Psoas muscle (tissue), 7 donors: ENCODE measurements at regions not wholly inside any gene's neighbourhood (a gene's known extent, or its start where the extent isn't known, plus 50 kb on each side); places are given as distances from the start of the nearest gene placed in this dataset.

Experiments
- ATAC-seq, 4 donors: fragments of 200-7000 bp; cut with Tn5 transposase; one replicate each; pipeline ENCODE4 v1.9.1; 2020; ENCODE audit warnings: moderate library complexity in 3 of 4, mild to moderate bottlenecking in 2 of 4
- DNase-seq, 2 donors: peaks; one replicate each; pipeline ENCODE4 v3.0.0-alpha.2; 2020
- H3K27ac ChIP-seq: fragments of 200-600 bp; one replicate; pipeline ENCODE4 v1.8.0; 2022
- H3K27me3 ChIP-seq, 3 donors: fragments of 200-600 bp in 1 of 3; one replicate each; pipeline versions ENCODE4 v1.6.1 to v1.8.0; 2013 to 2022; ENCODE audit warnings: low read length in 2 of 3, mild to moderate bottlenecking in 2 of 3, moderate library complexity in 1 of 3; ENCODE audit not compliant: insufficient read depth in 3 of 3
- H3K36me3 ChIP-seq, 2 donors: fragments of 200-600 bp in 1 of 2; one replicate each; pipeline versions ENCODE4 v1.6.1 to v1.8.0; 2013 to 2022; ENCODE audit warnings: low read depth in 1 of 2, mild to moderate bottlenecking in 1 of 2, moderate library complexity in 1 of 2; ENCODE audit not compliant: insufficient read depth in 1 of 2
- H3K4me1 ChIP-seq: fragments of 200-600 bp; one replicate; pipeline ENCODE4 v1.8.0; 2022
- H3K4me3 ChIP-seq: fragments of 200-600 bp; one replicate; pipeline ENCODE4 v1.8.0; 2022; ENCODE audit warnings: mild to moderate bottlenecking
- H3K9me3 ChIP-seq: fragments of 200-600 bp; one replicate; pipeline ENCODE4 v1.8.0; 2022
- WGBS, 3 donors: extraction: QIAGEN DNeasy Blood & Tissue Kit; methylation state at CpG; one replicate each; pipeline versions ENCODE4 v1.1.6 to v1.1.7; 2013; 5-methylcytosine and 5-hydroxymethylcytosine counted together
- intact Hi-C, 2 donors: fragments of 100-400 bp; cut with DNase I; formaldehyde crosslinking; loops; one replicate each; pipeline versions ENCODE4 v1.11.0 to v1.14.2; 2022
- TF ChIP-seq, protein P1 (sequence below): fragments of 200-600 bp; IDR thresholded peaks from one replicate; pipeline ENCODE4 v1.8.0; 2022; ENCODE audit warnings: antibody characterized with exemption
- donor health status: healthy with polysubstance abuse.
- donor health status: DM: no; HTN: no; CAD: no; lungs with moderate emphysema.
- donor health status: Bipolar disorder and iron deficiency.
- donor health status: healthy.
- donor health status: DM: yes; HTN: yes; CAD: no.
- donor health status: DM: no; HTN: no; CAD: no.
- donor health status: DM: yes; HTN: yes; CAD: no.

DNA sequence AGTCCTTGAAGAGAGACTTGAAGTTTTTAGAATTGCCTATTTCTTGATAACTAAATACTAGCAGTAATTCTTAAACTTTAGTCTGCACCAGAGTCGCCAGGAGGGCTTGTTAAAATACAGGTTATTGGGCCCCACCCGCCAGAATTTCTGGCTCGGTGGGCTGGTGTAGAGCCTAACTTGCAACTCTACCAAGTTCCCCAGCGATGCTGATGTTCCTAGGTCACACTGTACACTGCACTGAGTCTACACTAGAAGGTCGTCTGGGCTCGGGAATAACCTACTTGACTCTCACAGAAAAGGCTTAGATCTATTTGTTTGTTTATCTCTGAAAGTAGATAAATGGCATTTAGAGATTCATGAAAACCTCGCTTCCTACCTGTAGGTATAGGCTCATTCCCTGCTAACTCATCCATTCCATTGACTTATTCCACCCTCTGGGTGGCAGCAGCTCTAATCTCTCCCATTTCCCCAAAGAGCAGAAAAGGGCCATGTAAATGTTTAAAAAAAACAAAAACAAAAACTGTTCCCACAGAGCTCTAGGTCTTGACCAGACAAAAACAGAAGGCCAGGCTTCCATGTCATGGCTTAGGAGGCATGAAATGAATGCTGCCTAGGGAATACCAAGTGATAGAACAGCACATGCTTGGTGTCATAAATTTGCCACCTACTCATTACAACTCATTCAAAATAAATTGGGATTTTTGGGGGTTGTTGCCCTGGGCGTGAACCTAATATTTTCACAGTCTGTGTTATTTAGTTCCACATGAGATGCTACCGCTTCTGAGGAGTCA lies 292.1 kb downstream of the ADGB start:
- Histone ChIP-seq H3K4me3 (no peak overlapping the region), H3K27ac (no peak overlapping the region), H3K36me3 (no peaks in the 10 kb centered on the region), H3K4me1 (no peaks in the 10 kb centered on the region), H3K9me3 (no peaks in the 10 kb centered on the region), H3K27me3 (no peaks in the 10 kb centered on the region)
- 67 to 85% (median 76%) methylated on average over 9 of the region's 9 CpGs for WGBS, 3 donors
- DNase-seq (no peak), ATAC-seq (no peak)
- TF ChIP-seq, protein P1, sequence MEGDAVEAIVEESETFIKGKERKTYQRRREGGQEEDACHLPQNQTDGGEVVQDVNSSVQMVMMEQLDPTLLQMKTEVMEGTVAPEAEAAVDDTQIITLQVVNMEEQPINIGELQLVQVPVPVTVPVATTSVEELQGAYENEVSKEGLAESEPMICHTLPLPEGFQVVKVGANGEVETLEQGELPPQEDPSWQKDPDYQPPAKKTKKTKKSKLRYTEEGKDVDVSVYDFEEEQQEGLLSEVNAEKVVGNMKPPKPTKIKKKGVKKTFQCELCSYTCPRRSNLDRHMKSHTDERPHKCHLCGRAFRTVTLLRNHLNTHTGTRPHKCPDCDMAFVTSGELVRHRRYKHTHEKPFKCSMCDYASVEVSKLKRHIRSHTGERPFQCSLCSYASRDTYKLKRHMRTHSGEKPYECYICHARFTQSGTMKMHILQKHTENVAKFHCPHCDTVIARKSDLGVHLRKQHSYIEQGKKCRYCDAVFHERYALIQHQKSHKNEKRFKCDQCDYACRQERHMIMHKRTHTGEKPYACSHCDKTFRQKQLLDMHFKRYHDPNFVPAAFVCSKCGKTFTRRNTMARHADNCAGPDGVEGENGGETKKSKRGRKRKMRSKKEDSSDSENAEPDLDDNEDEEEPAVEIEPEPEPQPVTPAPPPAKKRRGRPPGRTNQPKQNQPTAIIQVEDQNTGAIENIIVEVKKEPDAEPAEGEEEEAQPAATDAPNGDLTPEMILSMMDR = no peak
- intact Hi-C loops = no loop called here

DNA sequence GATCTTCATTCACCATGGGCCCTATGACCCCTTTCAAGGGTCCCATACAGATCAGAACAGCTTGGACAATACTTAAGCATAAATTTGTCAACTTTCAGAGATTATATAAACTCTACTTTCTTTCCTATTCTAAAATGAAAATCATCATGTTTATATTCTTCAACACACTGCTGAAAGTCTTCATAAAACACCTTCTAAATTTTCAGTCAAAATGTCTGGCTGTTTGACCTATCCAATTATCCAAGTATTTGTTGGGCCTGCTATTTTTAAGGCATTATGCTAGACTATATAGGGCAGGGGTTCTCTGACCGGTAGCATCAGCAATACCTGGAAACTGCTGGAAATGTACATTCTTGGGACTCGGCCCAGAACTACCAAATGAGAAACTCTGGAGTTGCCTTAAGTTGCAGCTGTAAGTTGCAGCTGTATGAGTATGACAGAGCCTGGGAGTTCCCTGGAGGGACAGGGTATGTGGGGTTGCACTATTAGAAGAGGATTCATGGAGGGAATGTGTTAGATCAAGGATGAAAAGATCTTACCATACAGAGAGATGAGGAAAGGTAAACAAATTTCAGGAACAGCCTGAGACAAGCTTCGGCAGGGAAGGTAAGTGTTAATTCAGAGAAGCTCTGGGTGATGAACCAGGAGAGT lies 293.0 kb downstream of the ADGB start:
- Histone ChIP-seq H3K4me3 (no peak overlapping the region), H3K27ac (no peak overlapping the region), H3K9me3 (no peaks in the 10 kb centered on the region), H3K4me1 (no peaks in the 10 kb centered on the region), H3K27me3 (no peaks in the 10 kb centered on the region), H3K36me3 (no peaks in the 10 kb centered on the region)
- ATAC-seq (no peak), DNase-seq (no peak)
- whole genome bisulfite sequencing, 3 donors = 67 to 81% (median 75%) methylated on average over 3 of the region's 3 CpGs
- intact Hi-C loops = no loop called here
- TF ChIP-seq, protein P1 = no peak

DNA sequence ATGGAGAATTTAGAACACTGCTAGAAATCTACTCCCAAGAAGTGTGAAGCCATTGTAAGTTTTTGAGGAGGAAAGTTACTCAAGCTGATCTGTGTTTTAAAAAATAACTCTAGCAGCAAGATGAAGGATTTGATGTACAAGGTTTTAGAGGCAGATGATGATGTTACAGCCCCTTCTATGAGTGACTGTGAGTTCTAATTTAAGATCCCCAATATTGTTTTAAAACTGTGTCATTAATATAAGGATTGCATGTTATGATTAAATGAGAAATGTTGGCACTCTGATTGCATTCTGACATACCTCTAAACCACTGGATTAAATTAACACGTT lies 293.5 kb downstream of the ADGB start:
- ATAC-seq = no peak
- DNase-seq = no peak
- no peaks in the 10 kb centered on the region for H3K4me1 ChIP-seq
- H3K27ac ChIP-seq = no peak overlapping the region
- TF ChIP-seq, protein P1 = no peak
- 24 to 43% (median 33%) methylated on average over 1 of the region's 1 CpG for WGBS, 3 donors
- no peaks in the 10 kb centered on the region for H3K36me3 ChIP-seq
- intact Hi-C loops = no loop called here
- H3K27me3 ChIP-seq = no peaks in the 10 kb centered on the region
- H3K9me3 ChIP-seq = no peaks in the 10 kb centered on the region
- H3K4me3 ChIP-seq = no peak overlapping the region

DNA sequence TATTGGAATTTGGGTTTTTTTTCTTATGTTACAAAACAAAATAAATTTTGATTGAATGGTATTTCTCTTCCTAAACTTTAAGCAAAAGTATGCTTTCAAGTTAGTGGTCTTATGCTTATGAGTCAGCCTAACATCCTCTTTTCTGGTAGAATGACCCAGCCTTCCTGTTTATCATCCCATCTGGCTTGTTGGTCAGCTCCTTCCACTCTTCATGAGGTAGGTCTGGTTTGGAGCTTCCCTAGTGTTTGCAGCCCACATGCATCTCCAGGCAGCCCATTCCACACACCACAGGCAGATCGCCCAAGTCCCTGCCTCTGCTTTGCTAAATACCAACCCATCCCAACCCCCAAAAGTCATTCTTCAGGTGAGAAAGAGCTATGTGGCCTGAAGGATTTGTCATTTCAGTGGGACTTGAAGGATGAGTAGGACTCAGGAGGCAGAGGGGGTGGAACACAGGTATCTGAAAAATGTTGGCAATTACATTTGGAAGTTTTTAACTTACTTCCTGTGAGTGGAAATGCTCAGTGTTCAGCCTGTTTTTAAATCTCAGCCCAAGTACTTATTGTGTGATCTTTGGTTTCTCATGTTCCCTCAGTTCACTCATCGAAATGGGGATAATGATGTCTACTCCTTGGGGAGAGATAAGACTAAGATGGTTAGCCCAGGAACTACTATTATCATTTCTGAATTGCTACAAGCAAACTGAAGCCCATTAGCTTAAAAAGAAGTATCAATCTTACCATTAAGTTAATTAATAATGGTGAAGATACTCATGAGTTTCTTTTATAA lies 294.0 kb downstream of the ADGB start:
- 79 to 92% (median 84%) methylated on average over 2 of the region's 2 CpGs for WGBS, 3 donors

More for the DNA sequence above, 294.0 kb downstream of the ADGB start:
- TF ChIP-seq, protein P1 = no peak
- H3K9me3 ChIP-seq = no peaks in the 10 kb centered on the region
- no peak overlapping the region for H3K4me3 ChIP-seq
- DNase-seq (no peak), ATAC-seq (no peak)
- H3K27ac ChIP-seq = no peak overlapping the region
- no peaks in the 10 kb centered on the region for H3K27me3 ChIP-seq
- H3K36me3 ChIP-seq = no peaks in the 10 kb centered on the region
- intact Hi-C loops = no loop called here
- no peaks in the 10 kb centered on the region for H3K4me1 ChIP-seq
